ENCODE measurements at regions not wholly inside any gene's neighbourhood (a gene's known extent, or its start where the extent isn't known, plus 50 kb on each side); places are given as distances from the start of the nearest gene placed in this dataset.

- TF ChIP-seq CTCF (conservative IDR thresholded peaks at IDR 0.05) (no peak), EZH2 (IDR thresholded peaks at IDR 0.05; ENCODE audit: low read depth) (no peak)
These were observed 511.4 kb upstream of the MYT1L start for GRCh38 chr2:2842466-2842865.

Data from PC-9 (cell line).